Inflammatory macrophage (primary cell): ENCODE measurements at regions not wholly inside any gene's neighbourhood (a gene's known extent, or its start where the extent isn't known, plus 50 kb on each side); places are given as distances from the start of the nearest gene placed in this dataset.

Experiments used
- DNase-seq, 2 donors: peaks; one replicate each; pipeline ENCODE4 v3.0.0-alpha.2; 2020 to 2022

- DNase-seq = no peak
Observed at GRCh38 chr3:72012363-72012762, 227.4 kb upstream of the PROK2 start.

GRCh38 chr3:72011485-72011884 lies 226.5 kb upstream of the PROK2 start:
- DNase-seq = no peak

GRCh38 chr3:72009851-72010443 lies 225.0 kb upstream of the PROK2 start:
- peak; percentile 77 to 88 for DNase-seq

GRCh38 chr3:72008226-72008996 lies 223.5 kb upstream of the PROK2 start:
- DNase-seq = peak; percentile 98 to 99

- DNase-seq = no peak
Observed at GRCh38 chr3:72006631-72007556, 221.9 kb upstream of the PROK2 start.

GRCh38 chr3:72004749-72005292 lies 219.9 kb upstream of the PROK2 start:
- peak; percentile 63 to 90 for DNase-seq

- no peak for DNase-seq
Observed at GRCh38 chr3:72003936-72004335, 219.0 kb upstream of the PROK2 start.

- no peak for DNase-seq
Observed at GRCh38 chr3:72001758-72002157, 216.8 kb upstream of the PROK2 start.

- DNase-seq = no peak
Observed at GRCh38 chr3:71998995-71999673, 214.2 kb upstream of the PROK2 start.

- DNase-seq = no peak
Observed at GRCh38 chr3:71997066-71997653, 212.2 kb upstream of the PROK2 start.

- peak; percentile 27 to 41 for DNase-seq
Observed at GRCh38 chr3:71994906-71995305, 210.0 kb upstream of the PROK2 start.

- peak; percentile 76 to 82 for DNase-seq
Observed at GRCh38 chr3:71994203-71994602, 209.3 kb upstream of the PROK2 start.

GRCh38 chr3:71991681-71992080 lies 206.7 kb upstream of the PROK2 start:
- DNase-seq = no peak

- DNase-seq = peak in 1 of 2 donors; percentile 40
Observed at GRCh38 chr3:71991046-71991445, 206.1 kb upstream of the PROK2 start.

- DNase-seq = no peak
Observed at GRCh38 chr3:71990545-71990944, 205.6 kb upstream of the PROK2 start.

GRCh38 chr3:71989165-71989564 lies 204.2 kb upstream of the PROK2 start:
- peak; percentile 31 to 67 for DNase-seq

GRCh38 chr3:71987828-71988227 lies 202.9 kb upstream of the PROK2 start:
- DNase-seq = peak; percentile 50 to 70

GRCh38 chr3:71987089-71987735 lies 202.3 kb upstream of the PROK2 start:
- DNase-seq = peak in 1 of 2 donors; percentile 42

GRCh38 chr3:71986606-71987005 lies 201.7 kb upstream of the PROK2 start:
- peak in 1 of 2 donors; percentile 47 for DNase-seq

- DNase-seq = peak; percentile 72 to 92
Observed at GRCh38 chr3:71984843-71985613, 200.1 kb upstream of the PROK2 start.

- DNase-seq = no peak
Observed at GRCh38 chr3:71983694-71984093, 198.7 kb upstream of the PROK2 start.
